HTR-8/SVneo (cell line): ENCODE measurements at regions not wholly inside any gene's neighbourhood (a gene's known extent, or its start where the extent isn't known, plus 50 kb on each side); places are given as distances from the start of the nearest gene placed in this dataset.

Source experiments
- DNase-seq: peaks from one replicate; pipeline ENCODE4 v3.0.0; 2011; ENCODE audit warnings: low spot score, mixed read lengths; ENCODE audit not compliant: insufficient read length
- FAIRE-seq: peaks from 2 replicates; lab custom pipeline; 2011; peaks lifted over from hg19 to GRCh38; lab: Jason Lieb, UNC

GRCh38 chr13:23979361-23980159 lies 82.3 kb upstream of the C1QTNF9B start:
- FAIRE-seq (no peak), DNase-seq (peak; percentile 57)

GRCh38 chr13:23980160-23980551 lies 82.9 kb upstream of the C1QTNF9B start:
- DNase-seq (peak; percentile 45), FAIRE-seq (no peak)

- DNase-seq (no peak), FAIRE-seq (no peak)
Measured at GRCh38 chr13:23983671-23984070, 86.4 kb upstream of the C1QTNF9B start.

GRCh38 chr13:23984546-23984945 lies 87.2 kb upstream of the C1QTNF9B start:
- DNase-seq (no peak), FAIRE-seq (no peak)

GRCh38 chr13:23985060-23985459 lies 87.8 kb upstream of the C1QTNF9B start:
- DNase-seq (no peak), FAIRE-seq (no peak)

GRCh38 chr13:23985839-23986238 lies 88.5 kb upstream of the C1QTNF9B start:
- DNase-seq = no peak
- FAIRE-seq = no peak

- no peak for FAIRE-seq
- DNase-seq = no peak
Measured at GRCh38 chr13:23986619-23987018, 89.3 kb upstream of the C1QTNF9B start.

- FAIRE-seq = no peak
- DNase-seq = no peak
Measured at GRCh38 chr13:23987331-23987894, 90.1 kb upstream of the C1QTNF9B start.

GRCh38 chr13:23988546-23989122 lies 91.3 kb upstream of the C1QTNF9B start:
- no peak for DNase-seq
- no peak for FAIRE-seq

GRCh38 chr13:23990455-23990854 lies 93.2 kb upstream of the C1QTNF9B start:
- FAIRE-seq = no peak

GRCh38 chr13:23991119-23991518 lies 93.8 kb upstream of the C1QTNF9B start:
- DNase-seq (no peak), FAIRE-seq (no peak)

More at GRCh38 chr13:23990455-23990854, 93.2 kb upstream of the C1QTNF9B start:
- DNase-seq = no peak

GRCh38 chr13:23992781-23993679 lies 95.7 kb upstream of the C1QTNF9B start:
- DNase-seq = no peak
- no peak for FAIRE-seq

- FAIRE-seq (no peak), DNase-seq (no peak)
Measured at GRCh38 chr13:23993680-23993985, 96.3 kb upstream of the C1QTNF9B start.

- no peak for DNase-seq
- no peak for FAIRE-seq
Measured at GRCh38 chr13:23995283-23996073, 98.2 kb upstream of the C1QTNF9B start.

- FAIRE-seq (no peak), DNase-seq (no peak)
Measured at GRCh38 chr13:23996456-23996855, 99.2 kb upstream of the C1QTNF9B start.

- DNase-seq = no peak
- FAIRE-seq = no peak
Measured at GRCh38 chr13:23999424-23999823, 102.1 kb upstream of the C1QTNF9B start.

- no peak for FAIRE-seq
- no peak for DNase-seq
Measured at GRCh38 chr13:24002206-24002815, 105.0 kb upstream of the C1QTNF9B start.

GRCh38 chr13:24004142-24004899 lies 107.0 kb upstream of the C1QTNF9B start:
- DNase-seq (no peak), FAIRE-seq (no peak)

GRCh38 chr13:24004971-24005370 lies 107.7 kb upstream of the C1QTNF9B start:
- DNase-seq = no peak
- no peak for FAIRE-seq
